Gastroesophageal sphincter (tissue), 4 donors: ENCODE measurements at regions not wholly inside any gene's neighbourhood (a gene's known extent, or its start where the extent isn't known, plus 50 kb on each side); places are given as distances from the start of the nearest gene placed in this dataset.

Source experiments
- ATAC-seq: fragments of 150-250 bp; one replicate; pipeline ENCODE4 v1.9.1; 2016; ENCODE audit warnings: mild to moderate bottlenecking, moderate library complexity
- H3K27ac ChIP-seq, 4 donors: fragments of 200-600 bp; sonication (generic) in 3 of 4; 1 replicate in 3 of 4; 2 replicates in 1 of 4; pipeline ENCODE4 v1.5.1; 2016 to 2019
- H3K27me3 ChIP-seq: fragments of 200-600 bp; sonication (generic); one replicate; pipeline ENCODE4 v1.5.1; 2019
- H3K36me3 ChIP-seq, 2 donors: fragments of 200-600 bp; sonication (generic); one replicate each; pipeline ENCODE4 v1.5.1; 2019; ENCODE audit warnings: control low read depth in 1 of 2
- H3K4me1 ChIP-seq, 3 donors: fragments of 200-600 bp; sonication (generic); 1 replicate in 2 of 3; 2 replicates in 1 of 3; pipeline ENCODE4 v1.5.1; 2016 to 2019; ENCODE audit warnings: control low read depth in 2 of 3
- H3K4me3 ChIP-seq, 2 donors: fragments of 200-600 bp; sonication (generic); one replicate each; pipeline ENCODE4 v1.5.1; 2019; ENCODE audit warnings: mild to moderate bottlenecking in 1 of 2, moderate library complexity in 1 of 2
- H3K9me3 ChIP-seq, 3 donors: fragments of 200-600 bp; sonication (generic); one replicate each; pipeline ENCODE4 v1.5.1; 2017 to 2019; ENCODE audit warnings: control low read depth in 2 of 3
- CTCF ChIP-seq, 4 experiments: fragments of 200-600 bp in 2 of 4; fragments of 450-650 bp in 2 of 4; sonication (generic) in 1 of 4; IDR thresholded peaks; one replicate each; pipeline ENCODE4 v1.5.1; 2017 to 2019; ENCODE audit warnings: antibody characterized with exemption in 4 of 4, mild to moderate bottlenecking in 2 of 4, moderate library complexity in 2 of 4
- EP300 ChIP-seq: sonication (generic); formaldehyde crosslinking; IDR thresholded peaks from one replicate; pipeline ENCODE4 v1.6.1; 2017; ENCODE audit warnings: antibody characterized with exemption, mild to moderate bottlenecking
- POLR2A ChIP-seq, 2 donors: fragments of 450-650 bp; IDR thresholded peaks; one replicate each; pipeline ENCODE4 v1.6.1; 2017; ENCODE audit warnings: antibody characterized with exemption in 2 of 2, mild to moderate bottlenecking in 2 of 2, moderate library complexity in 1 of 2
- POLR2AphosphoS5 ChIP-seq: sonication (generic); formaldehyde crosslinking; IDR thresholded peaks from one replicate; pipeline ENCODE4 v1.6.1; 2017; ENCODE audit warnings: antibody characterized with exemption
- WGBS, 2 donors: methylation state at CpG; one replicate each; pipeline ENCODE4 v1.1.5; 2018; ENCODE audit warnings: low coverage in 1 of 2; 5-methylcytosine and 5-hydroxymethylcytosine counted together

DNA sequence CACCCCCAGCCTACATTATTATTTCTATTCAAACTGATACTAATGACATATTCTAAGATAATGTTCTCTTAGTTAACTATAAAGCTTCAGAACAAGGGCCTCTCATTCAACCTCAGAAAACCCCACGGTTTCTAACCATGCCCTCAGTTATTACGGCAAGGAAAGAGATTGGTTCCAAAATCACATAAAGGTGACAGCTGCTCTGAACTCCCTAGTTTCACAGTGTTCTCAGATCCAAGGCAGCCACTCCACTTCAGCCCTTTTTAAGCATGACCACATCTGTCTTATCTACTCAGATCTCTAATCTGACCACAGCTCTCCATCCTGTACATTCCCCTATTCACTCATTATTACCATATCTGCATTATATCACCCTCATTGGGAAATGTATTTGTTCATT, 98.8 kb upstream of the CEP85L start:
- Histone ChIP-seq H3K36me3 (no peaks in the 10 kb centered on the region), H3K4me1 (peaks cover 0 to 15% (median 0%) of the 10 kb centered on the region in 3 donors)
- WGBS, 2 donors = 88% methylated on average over 2 of the region's 2 CpGs

GRCh38 chr6:118748311-118749062, 97.1 kb upstream of the CEP85L start:
- Histone ChIP-seq H3K27ac (peak overlapping the region in 2 of 4 donors; percentile 13 to 33), H3K9me3 (no peaks in the 10 kb centered on the region), H3K36me3 (no peaks in the 10 kb centered on the region), H3K4me1 (peaks cover 0 to 25% (median 6%) of the 10 kb centered on the region in 3 donors), H3K4me3 (peak overlapping the region in 1 of 2 donors; percentile 31), H3K27me3 (no peaks in the 10 kb centered on the region)
- TF ChIP-seq POLR2A (IDR thresholded peaks at IDR 0.05) = no peak
- no peak for TF ChIP-seq EP300
- TF ChIP-seq POLR2AphosphoS5 = no peak
- TF ChIP-seq CTCF (IDR thresholded peaks at IDR 0.05) = no peak
- WGBS, 2 donors = 37% methylated on average over 6 of the region's 9 CpGs; no CpG with 5 or more reads in 1 of the 2 donors
- ATAC-seq = peak; percentile 44

More for the DNA sequence above, 98.8 kb upstream of the CEP85L start:
- no peak for ATAC-seq
- Histone ChIP-seq H3K27ac (no peak overlapping the region), H3K4me3 (no peak overlapping the region), H3K9me3 (no peaks in the 10 kb centered on the region), H3K27me3 (no peaks in the 10 kb centered on the region)
- TF ChIP-seq EP300 (no peak), POLR2A (IDR thresholded peaks at IDR 0.05) (no peak), POLR2AphosphoS5 (no peak), CTCF (IDR thresholded peaks at IDR 0.05) (no peak)

GRCh38 chr6:118746825-118747174, 95.4 kb upstream of the CEP85L start:
- no peak for ATAC-seq
- TF ChIP-seq POLR2A (IDR thresholded peaks at IDR 0.05) = no peak
- no peak for TF ChIP-seq POLR2AphosphoS5
- no peak for TF ChIP-seq CTCF (IDR thresholded peaks at IDR 0.05)
- TF ChIP-seq EP300 = no peak
- H3K4me1 ChIP-seq = peaks cover 0 to 28% (median 6%) of the 10 kb centered on the region in 3 donors

DNA sequence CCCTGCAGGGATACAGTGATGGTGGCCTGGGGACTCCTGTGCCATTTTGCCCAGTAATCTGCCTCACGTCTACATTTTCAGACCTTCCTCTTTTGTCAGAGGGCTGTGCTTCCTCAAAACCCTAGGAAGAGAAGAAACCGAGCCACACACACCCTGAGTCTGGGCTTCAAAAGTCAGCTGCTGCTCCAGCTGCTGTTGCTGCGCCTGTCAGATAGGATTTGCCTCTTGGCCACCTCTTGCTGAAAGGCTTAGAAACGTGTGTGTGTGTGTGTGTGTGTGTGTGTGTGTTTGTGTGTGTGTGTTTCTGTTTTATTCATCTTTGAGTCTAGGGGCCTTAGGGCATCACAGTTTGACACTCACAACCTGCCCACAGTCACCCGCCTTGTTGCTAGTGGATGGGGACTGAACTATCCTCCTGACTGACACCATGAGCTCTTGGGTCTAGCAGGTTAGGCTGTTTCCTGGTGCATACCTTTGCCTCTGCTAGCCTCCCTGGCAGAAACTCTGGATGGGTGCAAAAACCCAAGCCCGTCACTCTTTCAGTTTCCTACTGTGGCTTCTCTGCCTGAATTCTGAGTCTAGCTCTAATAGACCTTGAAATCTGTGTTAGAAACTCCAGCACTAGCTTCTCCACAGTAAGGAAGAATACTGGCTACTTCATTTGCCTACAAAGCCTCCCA, 94.9 kb upstream of the CEP85L start:
- ATAC-seq = peak; percentile 42
- H3K4me3 ChIP-seq = no peak overlapping the region
- H3K36me3 ChIP-seq = no peaks in the 10 kb centered on the region
- TF ChIP-seq CTCF (IDR thresholded peaks at IDR 0.05) (no peak), POLR2A (IDR thresholded peaks at IDR 0.05) (no peak), EP300 (no peak), POLR2AphosphoS5 (no peak)
- H3K27me3 ChIP-seq = no peaks in the 10 kb centered on the region
- peaks cover 0 to 28% (median 6%) of the 10 kb centered on the region in 3 donors for H3K4me1 ChIP-seq
- no peak overlapping the region for H3K27ac ChIP-seq
- WGBS, 2 donors = 67 to 86% methylated on average over 4 of the region's 6 CpGs
- no peaks in the 10 kb centered on the region for H3K9me3 ChIP-seq

More at GRCh38 chr6:118746825-118747174, 95.4 kb upstream of the CEP85L start:
- Histone ChIP-seq H3K36me3 (no peaks in the 10 kb centered on the region), H3K27ac (no peak overlapping the region), H3K9me3 (no peaks in the 10 kb centered on the region), H3K4me3 (no peak overlapping the region), H3K27me3 (no peaks in the 10 kb centered on the region)

DNA sequence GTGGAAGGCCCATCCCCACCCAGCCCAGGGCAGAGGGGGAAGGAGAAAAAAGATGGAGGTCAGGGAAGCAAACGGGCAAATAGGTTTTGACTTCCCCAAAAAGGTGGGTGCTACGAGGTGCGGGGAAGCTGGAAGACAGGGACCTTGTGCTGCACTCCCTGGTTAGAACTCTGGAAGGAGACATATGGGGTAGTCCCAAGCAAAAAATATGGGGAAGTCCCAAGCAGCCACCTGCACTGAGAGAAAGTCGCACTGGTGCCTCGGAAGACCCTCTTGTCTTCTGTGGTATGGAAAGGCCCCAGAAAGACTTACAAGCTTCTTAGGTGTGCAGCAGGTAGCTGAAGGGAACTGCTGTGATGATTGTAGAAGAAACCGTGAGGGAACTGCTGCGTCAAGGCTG, 93.8 kb upstream of the CEP85L start:
- H3K36me3 ChIP-seq = no peaks in the 10 kb centered on the region
- no peak overlapping the region for H3K27ac ChIP-seq
- H3K4me1 ChIP-seq = peaks cover 0 to 28% (median 6%) of the 10 kb centered on the region in 3 donors
- H3K9me3 ChIP-seq = no peaks in the 10 kb centered on the region
- H3K27me3 ChIP-seq = no peaks in the 10 kb centered on the region
- TF ChIP-seq POLR2AphosphoS5 (no peak), POLR2A (IDR thresholded peaks at IDR 0.05) (no peak), EP300 (no peak), CTCF (IDR thresholded peaks at IDR 0.05) (no peak)
- no peak for ATAC-seq
- 98% methylated on average over 5 to 7 of the region's 7 CpGs for WGBS, 2 donors
- H3K4me3 ChIP-seq = no peak overlapping the region
